IMR-90 (cell line): ENCODE measurements at regions not wholly inside any gene's neighbourhood (a gene's known extent, or its start where the extent isn't known, plus 50 kb on each side); places are given as distances from the start of the nearest gene placed in this dataset.

Experiments
- ATAC-seq: fragments of 200-7000 bp; cut with Tn5 transposase; 2 replicates; pipeline ENCODE4 v1.9.1; 2020; ENCODE audit warnings: low read depth, mild to moderate bottlenecking, moderate library complexity
- BruUV-seq: library from RNA; stranded (reverse); fragments of 400-500 nt; replicated peaks from 2 replicates; lab custom pipeline; 2021; lab: Mats Ljungman, UMichigan
- CTCF ChIA-PET: fragments of 300-600 bp; formaldehyde crosslinking; extraction: SDS; loops from one replicate; lab custom pipeline; 2021; ENCODE audit warnings: antibody characterized with exemption; lab: Yijun Ruan, JAX
- POLR2A ChIA-PET: fragments of 300-600 bp; sonication (Branson Sonifier 250); formaldehyde crosslinking; loops from one replicate; lab custom pipeline; 2022; ENCODE audit warnings: antibody characterized with exemption; ENCODE audit not compliant: unreplicated experiment; lab: Charles Lee
- DNase-seq: peaks from one replicate; pipeline ENCODE4 v3.0.0; 2013
- H2AFZ ChIP-seq: replicated peaks from 2 replicates; pipeline ENCODE3; 2013; ENCODE audit warnings: low read length, mild to moderate bottlenecking; ENCODE audit not compliant: poor library complexity
- H2AK5ac ChIP-seq: 2 replicates; pipeline ENCODE4 v1.6.1; 2013; ENCODE audit warnings: low read depth, low read length, inconsistent platforms
- H2AK9ac ChIP-seq: replicated peaks from 2 replicates; pipeline ENCODE3; 2013; ENCODE audit warnings: mild to moderate bottlenecking, low read depth, low read length, moderate library complexity; ENCODE audit not compliant: poor library complexity
- H2BK120ac ChIP-seq: 2 replicates; pipeline ENCODE4 v1.6.1; 2013; ENCODE audit warnings: low read depth, low read length, inconsistent platforms
- H2BK15ac ChIP-seq: 3 replicates; pipeline ENCODE4 v1.6.1; 2013; ENCODE audit warnings: low read depth, low read length, inconsistent platforms
- H2BK20ac ChIP-seq: 2 replicates; pipeline ENCODE4 v1.6.1; 2013; ENCODE audit warnings: low read depth, mild to moderate bottlenecking, inconsistent platforms, low read length, moderate library complexity
- H2BK5ac ChIP-seq: 2 replicates; pipeline ENCODE4 v1.6.1; 2013; ENCODE audit warnings: mild to moderate bottlenecking, low read depth, low read length, inconsistent platforms; ENCODE audit not compliant: poor library complexity, severe bottlenecking
- H3K14ac ChIP-seq: replicated peaks from 2 replicates; pipeline ENCODE4 v1.6.1; 2013; ENCODE audit warnings: low read depth, low read length, inconsistent platforms
- H3K18ac ChIP-seq: 2 replicates; pipeline ENCODE4 v1.6.1; 2013; ENCODE audit warnings: low read depth, low read length, control low read depth
- H3K23ac ChIP-seq: 2 replicates; pipeline ENCODE4 v1.6.1; 2013; ENCODE audit warnings: low read depth, low read length, inconsistent platforms
- H3K27ac ChIP-seq: 2 replicates; pipeline ENCODE4 v1.5.1; 2013; ENCODE audit warnings: mild to moderate bottlenecking, control low read depth, low read length; ENCODE audit not compliant: insufficient read depth
- H3K27me3 ChIP-seq: 2 replicates; pipeline ENCODE4 v1.6.1; 2013; ENCODE audit warnings: low read length; ENCODE audit not compliant: control insufficient read depth, insufficient read depth
- H3K36me3 ChIP-seq: 2 replicates; pipeline ENCODE4 v1.6.1; 2013; ENCODE audit warnings: low read length, mixed read lengths; ENCODE audit not compliant: control insufficient read depth, insufficient read depth
- H3K4ac ChIP-seq: 2 replicates; pipeline ENCODE4 v1.6.1; 2013; ENCODE audit warnings: low read depth, low read length, inconsistent platforms
- H3K4me1 ChIP-seq: 2 replicates; pipeline ENCODE4 v1.6.1; 2013; ENCODE audit warnings: low read length, mixed read lengths; ENCODE audit not compliant: control insufficient read depth, insufficient read depth
- H3K4me2 ChIP-seq: 2 replicates; pipeline ENCODE4 v1.6.1; 2013; ENCODE audit warnings: low read depth, mild to moderate bottlenecking, control low read depth, low read length, moderate library complexity
- H3K4me3 ChIP-seq: 2 replicates; pipeline ENCODE4 v1.5.1; 2013; ENCODE audit warnings: low read depth, mild to moderate bottlenecking, control low read depth, low read length, moderate library complexity; ENCODE audit not compliant: insufficient read depth
- H3K56ac ChIP-seq: 2 replicates; pipeline ENCODE4 v1.6.1; 2013; ENCODE audit warnings: low read length, inconsistent platforms; ENCODE audit not compliant: insufficient read depth; ENCODE audit errors: extremely low read depth
- H3K79me1 ChIP-seq, 2 experiments: 2 replicates each; pipeline ENCODE4 v1.6.1; 2013; ENCODE audit warnings: low read length in 2 of 2, inconsistent platforms in 1 of 2, low read depth in 1 of 2
- H3K9ac ChIP-seq: 2 replicates; pipeline ENCODE4 v1.6.1; 2013; ENCODE audit warnings: low read depth, low read length, control low read depth
- H3K9me1 ChIP-seq: 2 replicates; pipeline ENCODE4 v1.6.1; 2013; ENCODE audit warnings: low read length, inconsistent platforms; ENCODE audit not compliant: insufficient read depth
- H3K9me3 ChIP-seq: 2 replicates; pipeline ENCODE4 v1.6.1; 2013; ENCODE audit warnings: low read length; ENCODE audit not compliant: control insufficient read depth, insufficient read depth
- H4K20me1 ChIP-seq: 2 replicates; pipeline ENCODE4 v1.6.1; 2013; ENCODE audit warnings: low read length, inconsistent platforms; ENCODE audit not compliant: insufficient read depth
- H4K5ac ChIP-seq: 2 replicates; pipeline ENCODE4 v1.6.1; 2013; ENCODE audit warnings: mild to moderate bottlenecking, low read depth, low read length, control low read depth
- H4K8ac ChIP-seq, 2 experiments: 2 replicates each; pipeline ENCODE4 v1.6.1; 2013; ENCODE audit warnings: low read depth in 2 of 2, low read length in 2 of 2, control low read depth in 1 of 2, inconsistent platforms in 1 of 2
- H4K91ac ChIP-seq: 2 replicates; pipeline ENCODE4 v1.6.1; 2013; ENCODE audit warnings: low read depth, low read length, inconsistent platforms; ENCODE audit not compliant: insufficient read depth
- CEBPB ChIP-seq: IDR thresholded peaks from 2 replicates; pipeline ENCODE4 v1.6.1; 2012; ENCODE audit warnings: low read depth, low read length, improper control_type of control experiment
- MAZ ChIP-seq: IDR thresholded peaks from 2 replicates; pipeline ENCODE4 v1.6.1; 2012; ENCODE audit warnings: low read depth, mild to moderate bottlenecking, low read length, improper control_type of control experiment, moderate library complexity, borderline replicate concordance
- MXI1 ChIP-seq: IDR thresholded peaks from 2 replicates; pipeline ENCODE4 v1.6.1; 2012; ENCODE audit warnings: low read depth, mild to moderate bottlenecking, low read length, moderate library complexity, borderline replicate concordance
- NFE2L2 ChIP-seq: fragments of 150-350 bp; IDR thresholded peaks from 2 replicates; pipeline ENCODE4 v1.6.1; 2016; ENCODE audit warnings: low read depth, mild to moderate bottlenecking, low read length
- RCOR1 ChIP-seq: IDR thresholded peaks from 2 replicates; pipeline ENCODE4 v1.6.1; 2012; ENCODE audit warnings: mild to moderate bottlenecking, low read length, improper control_type of control experiment; ENCODE audit not compliant: insufficient replicate concordance
- WGBS, 2 experiments: methylation state at CpG; one replicate each; pipeline versions ENCODE4 v1.1.5 to v1.1.7; 2013; ENCODE audit warnings: missing lambda C conversion rate in 2 of 2; ENCODE audit not compliant: insufficient read length in 1 of 2; ENCODE audit errors: extremely low coverage in 2 of 2; 5-methylcytosine and 5-hydroxymethylcytosine counted together
- dilution Hi-C: fragments of 300-500 bp; cut with HindIII; formaldehyde crosslinking; loops from one replicate; pipeline ENCODE4 v1.14.3; 2018; ENCODE audit warnings: low sequenced_read_pairs; ENCODE audit not compliant: unreplicated experiment
- in situ Hi-C: fragments of 300-500 bp; cut with MboI; formaldehyde crosslinking; loops from 3 replicates; pipeline ENCODE4 v1.14.3; 2019; ENCODE audit warnings: low sequenced_read_pairs, inconsistent platforms, mixed read lengths
- intact Hi-C: fragments of 100-400 bp; cut with micrococcal nuclease; formaldehyde crosslinking; loops from 2 replicates; pipeline ENCODE4 v1.10.0; 2022
- TF ChIP-seq, protein P1 (sequence below): conservative IDR thresholded peaks from 2 replicates; pipeline ENCODE4 v1.5.1; 2012; ENCODE audit warnings: mild to moderate bottlenecking, low read depth, low read length, improper control_type of control experiment

DNA sequence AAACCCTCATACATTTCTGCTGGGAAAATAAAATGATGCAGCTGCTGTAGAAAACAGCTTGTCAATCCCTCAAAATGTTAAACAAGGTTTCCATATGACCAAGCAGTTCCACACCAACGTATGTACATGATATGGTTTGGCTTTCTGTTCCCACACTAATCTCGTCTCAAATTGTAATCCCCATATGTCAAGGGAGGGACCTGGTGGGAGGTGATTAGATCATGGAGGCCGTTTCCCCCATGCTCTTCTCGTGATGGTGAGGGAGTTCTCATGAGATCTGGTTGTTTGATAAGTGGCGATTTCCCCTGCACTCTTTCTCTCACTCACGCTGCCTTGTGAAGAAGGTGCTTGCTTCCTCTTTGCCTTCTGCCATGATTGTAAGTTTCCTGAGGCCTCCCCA, 100.6 kb upstream of the SLC24A5 start:
- no peak overlapping the region for H3K23ac ChIP-seq
- no peak overlapping the region for H3K9ac ChIP-seq
- H4K5ac ChIP-seq: no peak overlapping the region
- WGBS, 2 experiments: no CpG with 5 or more reads among the region's 6 CpGs
- intact Hi-C loops (no loop called here), in situ Hi-C loops (no loop called here), dilution Hi-C loops (no loop called here)
- H3K14ac ChIP-seq: no peak overlapping the region
- no peaks in the 10 kb centered on the region for H3K9me3 ChIP-seq
- H3K9me1 ChIP-seq: no peaks in the 10 kb centered on the region
- H2BK120ac ChIP-seq: no peak overlapping the region
- no peaks in the 10 kb centered on the region for H3K79me1 ChIP-seq
- POLR2A ChIA-PET: no interaction called here
- TF ChIP-seq MAZ (no peak), RCOR1 (no peak), MXI1 (no peak), CEBPB (no peak), NFE2L2 (no peak)
- TF ChIP-seq, protein P1, sequence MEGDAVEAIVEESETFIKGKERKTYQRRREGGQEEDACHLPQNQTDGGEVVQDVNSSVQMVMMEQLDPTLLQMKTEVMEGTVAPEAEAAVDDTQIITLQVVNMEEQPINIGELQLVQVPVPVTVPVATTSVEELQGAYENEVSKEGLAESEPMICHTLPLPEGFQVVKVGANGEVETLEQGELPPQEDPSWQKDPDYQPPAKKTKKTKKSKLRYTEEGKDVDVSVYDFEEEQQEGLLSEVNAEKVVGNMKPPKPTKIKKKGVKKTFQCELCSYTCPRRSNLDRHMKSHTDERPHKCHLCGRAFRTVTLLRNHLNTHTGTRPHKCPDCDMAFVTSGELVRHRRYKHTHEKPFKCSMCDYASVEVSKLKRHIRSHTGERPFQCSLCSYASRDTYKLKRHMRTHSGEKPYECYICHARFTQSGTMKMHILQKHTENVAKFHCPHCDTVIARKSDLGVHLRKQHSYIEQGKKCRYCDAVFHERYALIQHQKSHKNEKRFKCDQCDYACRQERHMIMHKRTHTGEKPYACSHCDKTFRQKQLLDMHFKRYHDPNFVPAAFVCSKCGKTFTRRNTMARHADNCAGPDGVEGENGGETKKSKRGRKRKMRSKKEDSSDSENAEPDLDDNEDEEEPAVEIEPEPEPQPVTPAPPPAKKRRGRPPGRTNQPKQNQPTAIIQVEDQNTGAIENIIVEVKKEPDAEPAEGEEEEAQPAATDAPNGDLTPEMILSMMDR: no peak
- DNase-seq (no peak), ATAC-seq (no peak)
- no peak overlapping the region for H3K4me3 ChIP-seq
- CTCF ChIA-PET: no interaction called here
- no TSS peak for BruUV-seq
- no peak overlapping the region for H4K8ac ChIP-seq
- H3K4me2 ChIP-seq: no peak overlapping the region
- H3K4me1 ChIP-seq: no peaks in the 10 kb centered on the region
- no peak overlapping the region for H4K91ac ChIP-seq
- H3K4ac ChIP-seq: no peak overlapping the region
- no peak overlapping the region for H3K27ac ChIP-seq
- no peak overlapping the region for H2AK5ac ChIP-seq
- H2BK20ac ChIP-seq: no peak overlapping the region
- no peak overlapping the region for H2AFZ ChIP-seq
- H2AK9ac ChIP-seq: no peak overlapping the region
- H3K27me3 ChIP-seq: peaks cover 4% of the 10 kb centered on the region; the same call in 1 of the 2 replicates
- H2BK5ac ChIP-seq: no peak overlapping the region
- no peak overlapping the region for H2BK15ac ChIP-seq
- no peaks in the 10 kb centered on the region for H4K20me1 ChIP-seq
- H3K18ac ChIP-seq: no peak overlapping the region
- H3K36me3 ChIP-seq: no peaks in the 10 kb centered on the region
- no peak overlapping the region for H3K56ac ChIP-seq
